HG02678 (cell line): ENCODE measurements at regions not wholly inside any gene's neighbourhood (a gene's known extent, or its start where the extent isn't known, plus 50 kb on each side); places are given as distances from the start of the nearest gene placed in this dataset.

Source experiments
- ATAC-seq: cut with Tn5 transposase; IDR thresholded peaks from one replicate; pipeline ENCODE4 v1.9.1; 2021; ENCODE audit warnings: mild to moderate bottlenecking, moderate library complexity; ENCODE audit not compliant: unreplicated experiment

- no peak for ATAC-seq
Observed at GRCh38 chr20:7305976-7306375, 538.5 kb downstream of the BMP2 start.

- ATAC-seq, result no peak
Observed at GRCh38 chr20:7308163-7308562, 540.7 kb downstream of the BMP2 start.

- ATAC-seq, result no peak
Observed at GRCh38 chr20:7313047-7313446, 545.6 kb downstream of the BMP2 start.

- ATAC-seq, result no peak
Observed at GRCh38 chr20:7323957-7324356, 556.5 kb downstream of the BMP2 start.

- ATAC-seq, result no peak
Observed at GRCh38 chr20:7327810-7328209, 560.3 kb downstream of the BMP2 start.

GRCh38 chr20:7330850-7331249, 563.4 kb downstream of the BMP2 start:
- ATAC-seq, result no peak

- ATAC-seq, result no peak
Observed at GRCh38 chr20:7332169-7332568, 564.7 kb downstream of the BMP2 start.

GRCh38 chr20:7333841-7334240, 566.4 kb downstream of the BMP2 start:
- no peak for ATAC-seq

GRCh38 chr20:7346026-7346425, 578.5 kb downstream of the BMP2 start:
- ATAC-seq, result no peak

- ATAC-seq, result no peak
Observed at GRCh38 chr20:7346562-7346961, 579.1 kb downstream of the BMP2 start.

- ATAC-seq, result no peak
Observed at GRCh38 chr20:7347409-7347808, 579.9 kb downstream of the BMP2 start.

GRCh38 chr20:7348253-7348652, 580.8 kb downstream of the BMP2 start:
- no peak for ATAC-seq

GRCh38 chr20:7352165-7352564, 584.7 kb downstream of the BMP2 start:
- ATAC-seq, result no peak

- ATAC-seq, result no peak
Observed at GRCh38 chr20:7355051-7355450, 585.2 kb downstream of the HAO1 start.

GRCh38 chr20:7358670-7359069, 581.6 kb downstream of the HAO1 start:
- no peak for ATAC-seq

GRCh38 chr20:7359739-7360138, 580.5 kb downstream of the HAO1 start:
- no peak for ATAC-seq

- no peak for ATAC-seq
Observed at GRCh38 chr20:7361321-7361720, 578.9 kb downstream of the HAO1 start.

GRCh38 chr20:7361931-7362330, 578.3 kb downstream of the HAO1 start:
- no peak for ATAC-seq

- no peak for ATAC-seq
Observed at GRCh38 chr20:7362601-7363000, 577.7 kb downstream of the HAO1 start.

- ATAC-seq, result no peak
Observed at GRCh38 chr20:7366189-7366588, 574.1 kb downstream of the HAO1 start.

GRCh38 chr20:7371518-7372163, 568.6 kb downstream of the HAO1 start:
- no peak for ATAC-seq

- ATAC-seq, result no peak
Observed at GRCh38 chr20:7375905-7376304, 564.4 kb downstream of the HAO1 start.

GRCh38 chr20:7378864-7379605, 561.2 kb downstream of the HAO1 start:
- no peak for ATAC-seq
